Vagina (tissue), 2 donors: ENCODE measurements at regions not wholly inside any gene's neighbourhood (a gene's known extent, or its start where the extent isn't known, plus 50 kb on each side); places are given as distances from the start of the nearest gene placed in this dataset.

Source experiments
- DNase-seq, 2 donors: peaks; one replicate each; pipeline ENCODE4 v3.0.0-alpha.2; 2017; ENCODE audit errors: extremely low spot score in 2 of 2
- H3K27ac ChIP-seq: fragments of 200-600 bp; sonication (generic); one replicate; pipeline ENCODE4 v1.5.1; 2019
- H3K27me3 ChIP-seq: fragments of 200-600 bp; sonication (generic); one replicate; pipeline ENCODE4 v1.5.1; 2019
- H3K36me3 ChIP-seq, 2 donors: fragments of 200-600 bp; sonication (generic); one replicate each; pipeline ENCODE4 v1.5.1; 2017 to 2019
- H3K4me1 ChIP-seq: fragments of 200-600 bp; sonication (generic); one replicate; pipeline ENCODE4 v1.5.1; 2019
- H3K4me3 ChIP-seq, 2 donors: fragments of 200-600 bp; sonication (generic); 1 replicate in 1 of 2; 2 replicates in 1 of 2; pipeline ENCODE4 v1.5.1; 2016 to 2019
- H3K9me3 ChIP-seq: fragments of 200-600 bp; sonication (generic); one replicate; pipeline ENCODE4 v1.5.1; 2019
- POLR2A ChIP-seq, 2 donors: fragments of 450-650 bp; IDR thresholded peaks; one replicate each; pipeline ENCODE4 v1.6.1; 2017; ENCODE audit warnings: antibody characterized with exemption in 2 of 2, mild to moderate bottlenecking in 2 of 2, moderate library complexity in 2 of 2
- POLR2AphosphoS5 ChIP-seq, 2 donors: sonication (generic); formaldehyde crosslinking; IDR thresholded peaks; one replicate each; pipeline ENCODE4 v1.9.0; 2017; ENCODE audit warnings: antibody characterized with exemption in 2 of 2, mild to moderate bottlenecking in 2 of 2, low read depth in 1 of 2; ENCODE audit not compliant: insufficient read depth in 1 of 2
- intact Hi-C: fragments of 100-400 bp; cut with DNase I; formaldehyde crosslinking; loops from one replicate; pipeline ENCODE4 v1.15.1; 2023
- TF ChIP-seq, protein P1 (sequence below), 3 experiments: fragments of 450-650 bp in 2 of 3; fragments of 200-600 bp in 1 of 3; sonication (generic) in 1 of 3; IDR thresholded peaks; one replicate each; pipeline ENCODE4 v1.5.1; 2017 to 2019; ENCODE audit warnings: antibody characterized with exemption in 3 of 3, mild to moderate bottlenecking in 2 of 3, moderate library complexity in 2 of 3

- H3K27me3 ChIP-seq, result no peaks in the 10 kb centered on the region
- no peak for DNase-seq
- H3K4me1 ChIP-seq, result no peaks in the 10 kb centered on the region
- TF ChIP-seq POLR2A (IDR thresholded peaks at IDR 0.05), result no peak
- TF ChIP-seq, protein P1, sequence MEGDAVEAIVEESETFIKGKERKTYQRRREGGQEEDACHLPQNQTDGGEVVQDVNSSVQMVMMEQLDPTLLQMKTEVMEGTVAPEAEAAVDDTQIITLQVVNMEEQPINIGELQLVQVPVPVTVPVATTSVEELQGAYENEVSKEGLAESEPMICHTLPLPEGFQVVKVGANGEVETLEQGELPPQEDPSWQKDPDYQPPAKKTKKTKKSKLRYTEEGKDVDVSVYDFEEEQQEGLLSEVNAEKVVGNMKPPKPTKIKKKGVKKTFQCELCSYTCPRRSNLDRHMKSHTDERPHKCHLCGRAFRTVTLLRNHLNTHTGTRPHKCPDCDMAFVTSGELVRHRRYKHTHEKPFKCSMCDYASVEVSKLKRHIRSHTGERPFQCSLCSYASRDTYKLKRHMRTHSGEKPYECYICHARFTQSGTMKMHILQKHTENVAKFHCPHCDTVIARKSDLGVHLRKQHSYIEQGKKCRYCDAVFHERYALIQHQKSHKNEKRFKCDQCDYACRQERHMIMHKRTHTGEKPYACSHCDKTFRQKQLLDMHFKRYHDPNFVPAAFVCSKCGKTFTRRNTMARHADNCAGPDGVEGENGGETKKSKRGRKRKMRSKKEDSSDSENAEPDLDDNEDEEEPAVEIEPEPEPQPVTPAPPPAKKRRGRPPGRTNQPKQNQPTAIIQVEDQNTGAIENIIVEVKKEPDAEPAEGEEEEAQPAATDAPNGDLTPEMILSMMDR (IDR thresholded peaks at IDR 0.05), result no peak
- TF ChIP-seq POLR2AphosphoS5 (IDR thresholded peaks at IDR 0.05; ENCODE audit: insufficient read depth in 1 of 2, low read depth in 1 of 2), result no peak
- H3K9me3 ChIP-seq, result no peaks in the 10 kb centered on the region
- H3K4me3 ChIP-seq, result no peak overlapping the region
- no peaks in the 10 kb centered on the region for H3K36me3 ChIP-seq
- H3K27ac ChIP-seq, result no peak overlapping the region
- intact Hi-C loops, result no loop called here
These were observed 213.3 kb upstream of the ZNF462 start for GRCh38 chr9:106649664-106650063.

DNA sequence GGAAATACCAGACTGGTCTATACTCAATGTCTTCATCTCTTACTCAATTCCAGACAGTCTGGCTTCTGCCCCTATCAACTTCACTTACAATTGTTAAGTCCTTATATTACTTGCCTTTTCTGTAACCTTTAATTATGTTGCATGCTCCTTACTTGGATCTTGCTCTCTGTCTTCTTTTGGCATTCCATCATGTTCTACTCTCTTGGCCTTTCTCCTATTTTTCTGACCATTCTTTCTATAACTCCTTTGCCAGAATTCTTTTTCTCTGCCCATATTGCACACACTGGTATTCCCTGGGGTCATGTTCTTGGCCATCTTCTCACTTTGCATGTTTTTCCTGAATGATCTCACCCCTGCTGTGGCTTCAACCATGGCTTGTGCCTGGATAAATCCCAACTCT is 209.8 kb upstream of the ZNF462 start:
- TF ChIP-seq, protein P1 (IDR thresholded peaks at IDR 0.05), result no peak
- no peak for DNase-seq
- no peaks in the 10 kb centered on the region for H3K9me3 ChIP-seq
- intact Hi-C loops, result no loop called here
- no peaks in the 10 kb centered on the region for H3K27me3 ChIP-seq
- H3K4me1 ChIP-seq, result no peaks in the 10 kb centered on the region
- no peak overlapping the region for H3K4me3 ChIP-seq
- H3K27ac ChIP-seq, result no peak overlapping the region
- no peaks in the 10 kb centered on the region for H3K36me3 ChIP-seq

DNA sequence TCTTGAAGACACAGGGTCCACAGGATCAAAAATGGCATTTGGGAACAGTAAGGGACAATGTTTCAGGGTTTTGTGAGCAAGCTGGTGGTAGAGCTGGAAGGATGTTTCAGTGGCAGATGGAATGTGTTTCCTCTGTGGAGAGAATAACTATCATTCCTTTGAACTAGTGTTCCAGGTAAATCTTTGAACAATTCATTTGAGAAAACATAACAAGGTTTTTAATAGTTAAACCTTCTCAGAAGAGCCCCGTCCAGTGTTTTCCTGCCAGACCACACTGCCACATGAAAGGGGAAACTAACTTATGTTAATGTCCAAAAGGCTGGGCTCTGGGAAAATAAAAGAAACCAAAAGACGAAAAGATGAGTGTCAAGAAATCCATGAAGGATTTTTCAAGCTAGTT is 207.0 kb upstream of the ZNF462 start:
- no peaks in the 10 kb centered on the region for H3K4me1 ChIP-seq
- no peak overlapping the region for H3K4me3 ChIP-seq
- H3K27me3 ChIP-seq, result no peaks in the 10 kb centered on the region
- intact Hi-C loops, result no loop called here
- no peak overlapping the region for H3K27ac ChIP-seq
- H3K9me3 ChIP-seq, result no peaks in the 10 kb centered on the region
- no peaks in the 10 kb centered on the region for H3K36me3 ChIP-seq
- DNase-seq, result no peak
- TF ChIP-seq POLR2AphosphoS5 (IDR thresholded peaks at IDR 0.05; ENCODE audit: insufficient read depth in 1 of 2, low read depth in 1 of 2), result no peak
- TF ChIP-seq, protein P1 (IDR thresholded peaks at IDR 0.05), result no peak
- no peak for TF ChIP-seq POLR2A (IDR thresholded peaks at IDR 0.05)

- no peak for DNase-seq
- intact Hi-C loops, result no loop called here
- H3K36me3 ChIP-seq, result no peaks in the 10 kb centered on the region
These were observed 205.0 kb upstream of the ZNF462 start for GRCh38 chr9:106657926-106658325.

GRCh38 chr9:106668534-106668933 is 194.4 kb upstream of the ZNF462 start:
- no peak for TF ChIP-seq POLR2A (IDR thresholded peaks at IDR 0.05)
- TF ChIP-seq, protein P1 (IDR thresholded peaks at IDR 0.05), result no peak
- TF ChIP-seq POLR2AphosphoS5 (IDR thresholded peaks at IDR 0.05; ENCODE audit: insufficient read depth in 1 of 2, low read depth in 1 of 2), result no peak
- Histone ChIP-seq H3K27me3 (no peaks in the 10 kb centered on the region), H3K4me3 (no peak overlapping the region), H3K9me3 (no peaks in the 10 kb centered on the region), H3K36me3 (no peaks in the 10 kb centered on the region), H3K27ac (no peak overlapping the region), H3K4me1 (no peaks in the 10 kb centered on the region)
- no peak for DNase-seq
- intact Hi-C loops, result no loop called here

More at GRCh38 chr9:106657926-106658325, 205.0 kb upstream of the ZNF462 start:
- Histone ChIP-seq H3K27ac (no peak overlapping the region), H3K9me3 (no peaks in the 10 kb centered on the region), H3K27me3 (no peaks in the 10 kb centered on the region), H3K4me1 (no peaks in the 10 kb centered on the region), H3K4me3 (no peak overlapping the region)
- TF ChIP-seq, protein P1 (IDR thresholded peaks at IDR 0.05), result no peak
- no peak for TF ChIP-seq POLR2A (IDR thresholded peaks at IDR 0.05)
- no peak for TF ChIP-seq POLR2AphosphoS5 (IDR thresholded peaks at IDR 0.05; ENCODE audit: insufficient read depth in 1 of 2, low read depth in 1 of 2)
